GM20431 (cell line): ENCODE measurements at regions not wholly inside any gene's neighbourhood (a gene's known extent, or its start where the extent isn't known, plus 50 kb on each side); places are given as distances from the start of the nearest gene placed in this dataset.
"Not testable (repeated sequence)": the region's sequence is repeated elsewhere in the genome, so short reads cannot be mapped to it uniquely, and the experiment has no call there.

Source experiments
- in situ Hi-C: fragments of 300-500 bp; cut with MseI, MboI; formaldehyde crosslinking; loops from one replicate; pipeline ENCODE4 v1.15.0; 2020; ENCODE audit warnings: low sequenced_read_pairs; ENCODE audit not compliant: unreplicated experiment

- in situ Hi-C loops, result no loop called here
Observed at GRCh38 chr5:152456815-152457443, 51.9 kb upstream of the NMUR2 start.

GRCh38 chr5:152462021-152462721 is 57.1 kb upstream of the NMUR2 start:
- in situ Hi-C loops, result no loop called here

GRCh38 chr5:152464048-152464447 is 59.0 kb upstream of the NMUR2 start:
- in situ Hi-C loops, result no loop called here

GRCh38 chr5:152465140-152465539 is 60.1 kb upstream of the NMUR2 start:
- in situ Hi-C loops, result no loop called here

GRCh38 chr5:152466085-152466745 is 61.1 kb upstream of the NMUR2 start:
- in situ Hi-C loops, result no loop called here

GRCh38 chr5:152470167-152470566 is 65.1 kb upstream of the NMUR2 start:
- in situ Hi-C loops, result no loop called here

- in situ Hi-C loops, result no loop called here
Observed at GRCh38 chr5:152472083-152472482, 67.0 kb upstream of the NMUR2 start.

GRCh38 chr5:152474961-152475360 is 69.9 kb upstream of the NMUR2 start:
- in situ Hi-C loops, result no loop called here

GRCh38 chr5:152477536-152477935 is 72.5 kb upstream of the NMUR2 start:
- in situ Hi-C loops, result no loop called here

- in situ Hi-C loops, result not testable (repeated sequence)
Observed at GRCh38 chr5:152479866-152480265, 74.8 kb upstream of the NMUR2 start.

GRCh38 chr5:152480677-152481076 is 75.6 kb upstream of the NMUR2 start:
- in situ Hi-C loops, result not testable (repeated sequence)

- in situ Hi-C loops, result no loop called here
Observed at GRCh38 chr5:152487130-152487529, 82.1 kb upstream of the NMUR2 start.

GRCh38 chr5:152488869-152489268 is 83.8 kb upstream of the NMUR2 start:
- in situ Hi-C loops, result no loop called here

GRCh38 chr5:152499814-152500535 is 94.9 kb upstream of the NMUR2 start:
- in situ Hi-C loops, result loop anchor here (25.0 kb wide), 1 partner anchor 688 kb away; no protein-coding TSS in a partner anchor

GRCh38 chr5:152501294-152501693 is 96.2 kb upstream of the NMUR2 start:
- in situ Hi-C loops, result loop anchor here (25.0 kb wide), 1 partner anchor 689 kb away; no protein-coding TSS in a partner anchor

- in situ Hi-C loops, result loop anchor here (25.0 kb wide), 1 partner anchor 691 kb away; no protein-coding TSS in a partner anchor
Observed at GRCh38 chr5:152503206-152503605, 98.1 kb upstream of the NMUR2 start.

- in situ Hi-C loops, result loop anchor here (25.0 kb wide), 1 partner anchor 693 kb away; no protein-coding TSS in a partner anchor
Observed at GRCh38 chr5:152505442-152506042, 100.5 kb upstream of the NMUR2 start.

- in situ Hi-C loops, result loop anchor here (25.0 kb wide), 1 partner anchor 699 kb away; no protein-coding TSS in a partner anchor
Observed at GRCh38 chr5:152511120-152511519, 106.0 kb upstream of the NMUR2 start.

GRCh38 chr5:152511531-152512132 is 106.6 kb upstream of the NMUR2 start:
- in situ Hi-C loops, result loop anchor here (25.0 kb wide), 1 partner anchor 699 kb away; no protein-coding TSS in a partner anchor
